Spleen (tissue), 7 donors: ENCODE measurements at regions not wholly inside any gene's neighbourhood (a gene's known extent, or its start where the extent isn't known, plus 50 kb on each side); places are given as distances from the start of the nearest gene placed in this dataset.

ENCODE experiments used
- CTCF ChIP-seq, 11 experiments: fragments of 200-600 bp in 7 of 11; fragments of 450-650 bp in 4 of 11; sonication (generic) in 4 of 11; IDR thresholded peaks in 8 of 11; conservative IDR thresholded peaks in 3 of 11; 1 replicate in 7 of 11; 2 replicates in 4 of 11; pipeline versions ENCODE4 v1.4.0 to v1.8.0; 2016 to 2021; ENCODE audit warnings: antibody characterized with exemption in 11 of 11, inconsistent platforms in 4 of 11, mild to moderate bottlenecking in 1 of 11
- POLR2A ChIP-seq, 3 donors: fragments of 450-650 bp; IDR thresholded peaks; one replicate each; pipeline ENCODE4 v1.5.1; 2017; ENCODE audit warnings: antibody characterized with exemption in 3 of 3, mild to moderate bottlenecking in 1 of 3
- donor health status: DM: no; HTN: no; CAD: no; lungs with moderate emphysema.
- donor health status: DM: no; HTN: no; CAD: no.
- donor health status: DM: no; HTN: no; CAD: no.

DNA sequence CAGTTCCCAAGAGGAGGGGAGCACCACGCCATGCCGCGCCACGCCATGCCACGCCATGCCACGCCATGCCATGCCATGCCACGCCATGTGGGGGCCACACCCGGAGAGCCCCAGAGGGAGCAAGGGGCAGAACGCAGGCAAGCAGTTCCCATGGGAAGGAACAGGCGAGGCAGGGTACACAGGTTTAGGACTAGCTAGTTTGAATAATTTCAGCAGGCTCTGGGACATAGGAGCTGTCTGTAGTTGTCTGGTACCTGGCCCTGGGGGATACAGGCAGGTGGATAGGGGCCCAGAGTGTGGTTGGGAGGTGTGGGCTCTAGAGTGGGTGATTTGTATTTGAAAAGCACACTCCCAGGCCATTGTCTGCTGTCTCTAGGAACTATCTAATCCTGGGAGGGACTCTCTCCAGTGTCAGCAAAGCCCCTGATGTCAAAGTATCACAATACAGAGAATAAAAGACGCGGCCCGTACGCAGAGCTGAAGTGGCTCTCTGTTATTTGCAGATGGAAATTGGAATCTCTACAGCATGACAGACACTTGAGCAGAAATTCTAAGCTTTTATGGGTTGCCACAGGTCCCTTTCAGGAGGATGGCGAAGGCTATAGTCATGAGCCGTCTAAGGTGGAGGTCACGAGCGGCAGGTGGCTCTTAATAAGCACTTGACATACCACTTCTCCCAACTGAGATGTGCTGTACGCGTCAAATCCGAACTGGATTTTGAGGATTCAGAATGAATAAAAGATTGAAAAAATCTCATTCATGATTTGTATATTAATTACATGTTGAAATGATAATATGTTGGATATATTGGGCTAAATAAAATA lies 220.8 kb upstream of the TNRC6C start:
- TF ChIP-seq CTCF (IDR thresholded peaks at IDR 0.05 in 8 of 11, conservative IDR thresholded peaks at IDR 0.05 in 3 of 11) (no peak), POLR2A (IDR thresholded peaks at IDR 0.05) (no peak)
